HG02852 (cell line): ENCODE measurements at regions not wholly inside any gene's neighbourhood (a gene's known extent, or its start where the extent isn't known, plus 50 kb on each side); places are given as distances from the start of the nearest gene placed in this dataset.

Experiments
- ATAC-seq: cut with Tn5 transposase; IDR thresholded peaks from one replicate; pipeline ENCODE4 v1.9.1; 2021; ENCODE audit warnings: mild to moderate bottlenecking, moderate library complexity; ENCODE audit not compliant: unreplicated experiment

GRCh38 chr3:72193771-72194430 lies 409.0 kb upstream of the PROK2 start:
- ATAC-seq = no peak

GRCh38 chr3:72192572-72192971 lies 407.6 kb upstream of the PROK2 start:
- ATAC-seq = no peak

GRCh38 chr3:72191209-72191960 lies 406.4 kb upstream of the PROK2 start:
- ATAC-seq = no peak

- ATAC-seq = no peak
Measured at GRCh38 chr3:72190050-72190449, 405.1 kb upstream of the PROK2 start.

GRCh38 chr3:72189339-72189738 lies 404.4 kb upstream of the PROK2 start:
- no peak for ATAC-seq

GRCh38 chr3:72188536-72188935 lies 403.6 kb upstream of the PROK2 start:
- no peak for ATAC-seq

- ATAC-seq = no peak
Measured at GRCh38 chr3:72187131-72187530, 402.2 kb upstream of the PROK2 start.

- ATAC-seq = no peak
Measured at GRCh38 chr3:72186400-72186855, 401.5 kb upstream of the PROK2 start.

GRCh38 chr3:72185549-72186399 lies 400.8 kb upstream of the PROK2 start:
- peak; percentile 53 for ATAC-seq

- ATAC-seq = no peak
Measured at GRCh38 chr3:72183489-72183888, 398.5 kb upstream of the PROK2 start.

- no peak for ATAC-seq
Measured at GRCh38 chr3:72182206-72182605, 397.3 kb upstream of the PROK2 start.

- no peak for ATAC-seq
Measured at GRCh38 chr3:72181251-72181650, 396.3 kb upstream of the PROK2 start.

GRCh38 chr3:72180405-72180804 lies 395.5 kb upstream of the PROK2 start:
- ATAC-seq = no peak

GRCh38 chr3:72179107-72179464 lies 394.1 kb upstream of the PROK2 start:
- no peak for ATAC-seq

GRCh38 chr3:72178463-72179106 lies 393.6 kb upstream of the PROK2 start:
- no peak for ATAC-seq

GRCh38 chr3:72177075-72178050 lies 392.4 kb upstream of the PROK2 start:
- peak; percentile 45 for ATAC-seq

- peak; percentile 89 for ATAC-seq
Measured at GRCh38 chr3:72176537-72177041, 391.6 kb upstream of the PROK2 start.

GRCh38 chr3:72175296-72175858 lies 390.4 kb upstream of the PROK2 start:
- ATAC-seq = no peak

GRCh38 chr3:72174890-72175289 lies 389.9 kb upstream of the PROK2 start:
- no peak for ATAC-seq
